OCI-LY7 (cell line): ENCODE measurements at regions not wholly inside any gene's neighbourhood (a gene's known extent, or its start where the extent isn't known, plus 50 kb on each side); places are given as distances from the start of the nearest gene placed in this dataset.

Experiments used
- CTCF ChIP-seq: fragments of 200-600 bp; sonication (generic); conservative IDR thresholded peaks from 2 replicates; pipeline ENCODE4 v1.5.1; 2014; ENCODE audit warnings: mild to moderate bottlenecking, antibody characterized with exemption, low read length, moderate library complexity, mixed read lengths
- EZH2phosphoT487 ChIP-seq: fragments of 200-600 bp; sonication (generic); IDR thresholded peaks from 2 replicates; pipeline ENCODE4 v1.6.1; 2018; ENCODE audit warnings: low read depth, borderline replicate concordance, mild to moderate bottlenecking, mixed run types, antibody characterized with exemption, low read length, moderate library complexity, mixed read lengths

- TF ChIP-seq CTCF (no peak), EZH2phosphoT487 (no peak)
Observed at GRCh38 chr14:98741523-98741922, 530.5 kb downstream of the BCL11B start.
